HCT116 (cell line): ENCODE measurements at regions not wholly inside any gene's neighbourhood (a gene's known extent, or its start where the extent isn't known, plus 50 kb on each side); places are given as distances from the start of the nearest gene placed in this dataset.

Experiments used
- CEBPB ChIP-seq: IDR thresholded peaks from 2 replicates; pipeline ENCODE4 v1.6.1; 2012; ENCODE audit warnings: low read depth
- EZH2 ChIP-seq: fragments of 200-600 bp; sonication (generic); IDR thresholded peaks from 2 replicates; pipeline ENCODE4 v1.6.1; 2017; ENCODE audit warnings: antibody characterized with exemption, mixed run types
- EZH2phosphoT487 ChIP-seq: fragments of 200-600 bp; IDR thresholded peaks from 2 replicates; pipeline ENCODE4 v1.6.1; 2018; ENCODE audit warnings: antibody characterized with exemption, borderline replicate concordance
- JUND ChIP-seq: IDR thresholded peaks from 2 replicates; pipeline ENCODE4 v1.6.1; 2012
- POLR2A ChIP-seq: IDR thresholded peaks from 2 replicates; pipeline ENCODE4 v1.7.0; 2011; ENCODE audit warnings: borderline replicate concordance; ENCODE audit not compliant: insufficient read depth, insufficient read length; ENCODE audit errors: extremely low read depth
- SIN3A ChIP-seq: IDR thresholded peaks from 2 replicates; pipeline ENCODE4 v1.6.1; 2012; ENCODE audit warnings: low read depth
- SP1 ChIP-seq: IDR thresholded peaks from 2 replicates; pipeline ENCODE4 v1.6.1; 2012; ENCODE audit warnings: low read depth
- SRF ChIP-seq: IDR thresholded peaks from 2 replicates; pipeline ENCODE4 v1.6.1; 2012; ENCODE audit warnings: low read depth
- ZNF274 ChIP-seq: fragments of 200-500 bp; sonication (Bioruptor generic); IDR thresholded peaks from 2 replicates; pipeline ENCODE4 v1.6.1; 2014; ENCODE audit warnings: mild to moderate bottlenecking, low read depth, low read length, inconsistent platforms
- TF ChIP-seq, protein P1 (sequence below), 3 experiments: fragments of 200-600 bp in 1 of 3; sonication (generic) in 1 of 3; IDR thresholded peaks in 2 of 3; conservative IDR thresholded peaks in 1 of 3; 2 replicates each; pipeline ENCODE4 v1.5.1; 2012 to 2017; ENCODE audit warnings: low read depth in 2 of 3, low read length in 2 of 3, antibody characterized with exemption in 1 of 3, borderline replicate concordance in 1 of 3, control low read depth in 1 of 3, mild to moderate bottlenecking in 1 of 3, mixed read lengths in 1 of 3, mixed run types in 1 of 3, moderate library complexity in 1 of 3; ENCODE audit not compliant: insufficient read depth in 1 of 3
- TF ChIP-seq, protein P2 (sequence below): IDR thresholded peaks from 2 replicates; pipeline ENCODE4 v1.6.1; 2012

DNA sequence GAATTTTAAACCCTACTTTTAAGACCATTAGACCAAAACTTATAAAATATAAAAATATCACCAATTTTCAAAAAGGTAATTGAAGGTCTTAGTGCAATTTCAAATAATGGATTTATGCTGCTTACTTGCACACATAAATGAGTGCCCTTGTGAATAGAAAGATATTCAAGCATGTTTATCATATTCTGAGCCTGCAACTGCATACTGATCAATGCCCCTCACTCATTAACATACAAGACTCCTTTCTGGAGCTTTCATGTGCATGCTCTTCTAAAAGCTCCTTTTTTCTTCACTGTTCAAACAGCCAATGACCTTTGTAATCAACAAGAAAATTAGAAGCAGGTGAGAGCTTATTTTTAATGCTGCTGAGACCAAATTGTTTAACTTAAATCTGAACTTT, 1139.3 kb downstream of the HACE1 start:
- TF ChIP-seq POLR2A (no peak), ZNF274 (no peak), EZH2 (no peak), CEBPB (no peak), SP1 (no peak), SIN3A (no peak), SRF (no peak), EZH2phosphoT487 (no peak), JUND (no peak)
- TF ChIP-seq, protein P1, sequence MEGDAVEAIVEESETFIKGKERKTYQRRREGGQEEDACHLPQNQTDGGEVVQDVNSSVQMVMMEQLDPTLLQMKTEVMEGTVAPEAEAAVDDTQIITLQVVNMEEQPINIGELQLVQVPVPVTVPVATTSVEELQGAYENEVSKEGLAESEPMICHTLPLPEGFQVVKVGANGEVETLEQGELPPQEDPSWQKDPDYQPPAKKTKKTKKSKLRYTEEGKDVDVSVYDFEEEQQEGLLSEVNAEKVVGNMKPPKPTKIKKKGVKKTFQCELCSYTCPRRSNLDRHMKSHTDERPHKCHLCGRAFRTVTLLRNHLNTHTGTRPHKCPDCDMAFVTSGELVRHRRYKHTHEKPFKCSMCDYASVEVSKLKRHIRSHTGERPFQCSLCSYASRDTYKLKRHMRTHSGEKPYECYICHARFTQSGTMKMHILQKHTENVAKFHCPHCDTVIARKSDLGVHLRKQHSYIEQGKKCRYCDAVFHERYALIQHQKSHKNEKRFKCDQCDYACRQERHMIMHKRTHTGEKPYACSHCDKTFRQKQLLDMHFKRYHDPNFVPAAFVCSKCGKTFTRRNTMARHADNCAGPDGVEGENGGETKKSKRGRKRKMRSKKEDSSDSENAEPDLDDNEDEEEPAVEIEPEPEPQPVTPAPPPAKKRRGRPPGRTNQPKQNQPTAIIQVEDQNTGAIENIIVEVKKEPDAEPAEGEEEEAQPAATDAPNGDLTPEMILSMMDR (IDR thresholded peaks at IDR 0.05 in 2 of 3, conservative IDR thresholded peaks at IDR 0.05 in 1 of 3; ENCODE audit: borderline replicate concordance in 1 of 3, insufficient read depth in 1 of 3, low read depth in 2 of 3, low read length in 2 of 3): no peak
- TF ChIP-seq, protein P2, sequence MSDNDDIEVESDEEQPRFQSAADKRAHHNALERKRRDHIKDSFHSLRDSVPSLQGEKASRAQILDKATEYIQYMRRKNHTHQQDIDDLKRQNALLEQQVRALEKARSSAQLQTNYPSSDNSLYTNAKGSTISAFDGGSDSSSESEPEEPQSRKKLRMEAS: no peak
